ENCODE measurements at regions not wholly inside any gene's neighbourhood (a gene's known extent, or its start where the extent isn't known, plus 50 kb on each side); places are given as distances from the start of the nearest gene placed in this dataset.

GRCh38 chr18:29418136-29418535, 1241.2 kb upstream of the CDH2 start:
- TF ChIP-seq ZNF404 (tag by site-specific recombination; IDR thresholded peaks at IDR 0.05) (no peak), HOXA7 (CRISPR knock-in tag; IDR thresholded peaks at IDR 0.05; ENCODE audit: borderline replicate concordance) (no peak), KLF1 (tag by site-specific recombination; IDR thresholded peaks at IDR 0.05) (no peak), ZBTB10 (tag by site-specific recombination; IDR thresholded peaks at IDR 0.05) (no peak), ZNF266 (tag by site-specific recombination; IDR thresholded peaks at IDR 0.05; ENCODE audit: low read depth) (no peak), ZNF423 (tag by site-specific recombination; IDR thresholded peaks at IDR 0.05) (no peak), ZNF777 (tag by site-specific recombination; IDR thresholded peaks at IDR 0.05; ENCODE audit: borderline replicate concordance) (no peak), CTCF (tag by site-specific recombination; IDR thresholded peaks at IDR 0.05) (no peak), ZNF23 (tag by site-specific recombination; IDR thresholded peaks at IDR 0.05; ENCODE audit: borderline replicate concordance) (no peak)
